ENCODE measurements at regions not wholly inside any gene's neighbourhood (a gene's known extent, or its start where the extent isn't known, plus 50 kb on each side); places are given as distances from the start of the nearest gene placed in this dataset.

DNA sequence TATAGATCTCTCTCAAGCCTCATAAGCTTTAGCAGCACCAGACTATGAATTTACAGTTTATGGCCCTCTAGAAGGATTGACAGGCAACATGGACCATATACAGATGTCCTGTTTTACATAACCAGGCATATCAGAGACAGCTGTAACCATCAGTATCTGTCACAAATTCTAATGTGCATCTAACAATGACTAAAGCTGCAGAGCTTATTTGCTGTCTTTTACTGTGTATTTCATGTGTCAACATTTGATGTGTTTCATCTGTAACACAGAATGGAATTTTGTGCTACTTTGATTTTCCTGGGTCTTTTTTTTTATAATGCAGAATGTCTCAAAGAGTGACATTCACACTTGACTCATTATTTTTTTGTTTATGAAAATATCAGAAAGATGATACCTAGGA, 348.3 kb downstream of the SLC16A7 start:
- no peak for TF ChIP-seq POLR2A (IDR thresholded peaks at IDR 0.05)
- TF ChIP-seq, protein P1, sequence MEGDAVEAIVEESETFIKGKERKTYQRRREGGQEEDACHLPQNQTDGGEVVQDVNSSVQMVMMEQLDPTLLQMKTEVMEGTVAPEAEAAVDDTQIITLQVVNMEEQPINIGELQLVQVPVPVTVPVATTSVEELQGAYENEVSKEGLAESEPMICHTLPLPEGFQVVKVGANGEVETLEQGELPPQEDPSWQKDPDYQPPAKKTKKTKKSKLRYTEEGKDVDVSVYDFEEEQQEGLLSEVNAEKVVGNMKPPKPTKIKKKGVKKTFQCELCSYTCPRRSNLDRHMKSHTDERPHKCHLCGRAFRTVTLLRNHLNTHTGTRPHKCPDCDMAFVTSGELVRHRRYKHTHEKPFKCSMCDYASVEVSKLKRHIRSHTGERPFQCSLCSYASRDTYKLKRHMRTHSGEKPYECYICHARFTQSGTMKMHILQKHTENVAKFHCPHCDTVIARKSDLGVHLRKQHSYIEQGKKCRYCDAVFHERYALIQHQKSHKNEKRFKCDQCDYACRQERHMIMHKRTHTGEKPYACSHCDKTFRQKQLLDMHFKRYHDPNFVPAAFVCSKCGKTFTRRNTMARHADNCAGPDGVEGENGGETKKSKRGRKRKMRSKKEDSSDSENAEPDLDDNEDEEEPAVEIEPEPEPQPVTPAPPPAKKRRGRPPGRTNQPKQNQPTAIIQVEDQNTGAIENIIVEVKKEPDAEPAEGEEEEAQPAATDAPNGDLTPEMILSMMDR (IDR thresholded peaks at IDR 0.05): no peak
- H3K4me3 ChIP-seq: no peak overlapping the region
- no peak overlapping the region for H3K27ac ChIP-seq
- H3K9me3 ChIP-seq: no peaks in the 10 kb centered on the region
- H3K36me3 ChIP-seq: no peaks in the 10 kb centered on the region
- intact Hi-C loops (cut with DNase I): no loop called here
- DNase-seq: no peak
- H3K4me1 ChIP-seq: no peaks in the 10 kb centered on the region
- H3K27me3 ChIP-seq: no peaks in the 10 kb centered on the region

DNA sequence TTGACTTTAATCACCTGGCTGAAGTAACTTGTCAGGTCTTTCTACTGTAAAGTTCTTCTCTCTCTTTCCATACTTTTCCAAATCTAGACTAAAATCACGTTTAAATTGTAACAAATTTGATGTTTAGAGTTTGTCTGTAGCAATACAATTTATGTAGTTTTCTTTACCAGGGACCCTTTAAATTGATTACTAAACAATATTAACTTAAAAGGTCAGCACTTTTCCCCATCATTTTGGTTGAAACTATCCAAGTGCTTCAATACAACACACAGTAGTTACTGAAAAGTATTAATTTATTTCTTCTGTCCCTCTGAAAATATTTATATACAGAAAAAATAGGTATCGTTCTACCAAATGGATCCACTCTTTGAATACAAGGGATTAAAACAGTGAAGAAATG, 350.8 kb downstream of the SLC16A7 start:
- DNase-seq: no peak
- 58 to 65% methylated on average over 2 of the region's 2 CpGs for WGBS, 2 donors
- H3K27me3 ChIP-seq: no peaks in the 10 kb centered on the region
- no peak overlapping the region for H3K27ac ChIP-seq
- TF ChIP-seq POLR2A (IDR thresholded peaks at IDR 0.05): no peak
- TF ChIP-seq, protein P1 (IDR thresholded peaks at IDR 0.05): no peak
- no peaks in the 10 kb centered on the region for H3K9me3 ChIP-seq
- H3K4me3 ChIP-seq: no peak overlapping the region
- H3K36me3 ChIP-seq: no peaks in the 10 kb centered on the region
- intact Hi-C loops (cut with DNase I): no loop called here
- H3K4me1 ChIP-seq: no peaks in the 10 kb centered on the region

DNA sequence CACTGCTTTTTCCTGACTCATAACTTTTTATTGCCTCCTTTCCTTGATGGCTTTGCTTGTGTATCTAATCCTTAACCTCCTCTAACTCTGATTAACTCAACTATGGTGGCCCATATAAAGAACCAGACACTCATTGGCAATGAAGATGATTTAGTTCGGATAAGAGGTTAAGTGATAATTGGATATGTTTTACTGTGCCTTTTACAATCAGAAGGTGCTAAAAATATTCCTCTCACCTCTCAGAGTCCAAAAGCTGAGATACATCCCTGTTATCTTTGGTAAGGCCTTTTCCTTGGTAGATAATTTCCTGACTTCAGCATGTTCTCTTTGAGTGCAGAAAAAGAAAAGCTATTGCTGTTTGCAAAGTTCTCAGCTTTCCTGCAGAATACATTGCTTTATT, 367.7 kb downstream of the SLC16A7 start:
- TF ChIP-seq POLR2A (IDR thresholded peaks at IDR 0.05): no peak
- TF ChIP-seq, protein P1 (IDR thresholded peaks at IDR 0.05): no peak
- no peak for DNase-seq
- no peaks in the 10 kb centered on the region for H3K4me1 ChIP-seq

DNA sequence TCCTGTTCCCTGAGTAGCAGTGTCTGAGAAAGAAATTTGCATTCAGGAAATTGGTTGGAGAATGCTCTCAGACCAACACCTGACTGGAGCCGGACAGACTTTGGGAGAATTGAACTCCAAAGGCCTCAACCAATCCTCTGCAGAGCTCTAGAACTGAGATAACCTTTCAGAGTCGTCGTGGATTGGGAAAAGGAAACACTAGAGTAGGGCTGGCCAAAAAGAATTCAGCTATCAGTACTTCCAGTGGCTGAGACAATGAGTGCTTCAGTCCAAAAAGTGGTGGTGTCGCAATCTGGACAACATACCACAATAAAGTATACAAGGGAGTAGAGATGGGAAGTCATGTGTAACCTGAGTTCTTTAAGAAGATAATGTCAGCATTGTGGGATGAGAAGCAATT, 377.1 kb downstream of the SLC16A7 start:
- Histone ChIP-seq H3K36me3 (no peaks in the 10 kb centered on the region), H3K27me3 (no peaks in the 10 kb centered on the region), H3K4me1 (no peaks in the 10 kb centered on the region), H3K9me3 (no peaks in the 10 kb centered on the region), H3K4me3 (no peak overlapping the region), H3K27ac (no peak overlapping the region)
- TF ChIP-seq POLR2A (IDR thresholded peaks at IDR 0.05): no peak
- TF ChIP-seq, protein P1 (IDR thresholded peaks at IDR 0.05): no peak
- intact Hi-C loops (cut with DNase I): no loop called here
- DNase-seq: no peak
- whole genome bisulfite sequencing, 2 donors: 31 to 39% methylated on average over 4 of the region's 4 CpGs

More for the DNA sequence above, 367.7 kb downstream of the SLC16A7 start:
- H3K36me3 ChIP-seq: no peaks in the 10 kb centered on the region
- intact Hi-C loops (cut with DNase I): no loop called here
- no peaks in the 10 kb centered on the region for H3K27me3 ChIP-seq
- no peaks in the 10 kb centered on the region for H3K9me3 ChIP-seq
- 82 to 93% methylated on average over 1 of the region's 1 CpG for WGBS, 2 donors
- H3K27ac ChIP-seq: no peak overlapping the region
- no peak overlapping the region for H3K4me3 ChIP-seq

DNA sequence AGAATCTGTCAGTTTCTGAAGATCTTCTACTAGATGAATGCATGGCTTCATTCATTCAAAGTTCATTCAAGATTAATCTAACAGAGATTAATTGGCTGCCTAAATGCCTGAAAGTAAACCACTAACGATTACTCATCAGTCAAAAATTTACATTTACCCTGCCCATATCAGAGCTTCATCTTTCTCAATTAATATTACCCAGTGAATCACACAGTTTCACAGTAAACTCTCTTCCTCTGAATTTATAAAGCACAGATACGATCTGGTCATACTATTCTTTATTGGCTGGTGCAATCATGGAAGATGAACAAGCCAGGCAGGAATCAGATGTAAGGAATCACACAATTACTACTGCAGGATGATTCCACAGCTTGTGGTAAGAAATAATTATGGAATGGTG, 377.7 kb downstream of the SLC16A7 start:
- no peaks in the 10 kb centered on the region for H3K4me1 ChIP-seq
- no peak overlapping the region for H3K4me3 ChIP-seq
- no peaks in the 10 kb centered on the region for H3K27me3 ChIP-seq
- WGBS, 2 donors: 18 to 23% methylated on average over 2 of the region's 2 CpGs
- intact Hi-C loops (cut with DNase I): no loop called here
- no peak for DNase-seq
- H3K9me3 ChIP-seq: no peaks in the 10 kb centered on the region
- H3K27ac ChIP-seq: no peak overlapping the region
- H3K36me3 ChIP-seq: no peaks in the 10 kb centered on the region
- TF ChIP-seq POLR2A (IDR thresholded peaks at IDR 0.05): no peak
- TF ChIP-seq, protein P1 (IDR thresholded peaks at IDR 0.05): no peak
